ENCODE measurements at regions not wholly inside any gene's neighbourhood (a gene's known extent, or its start where the extent isn't known, plus 50 kb on each side); places are given as distances from the start of the nearest gene placed in this dataset.

GRCh38 chr1:96515430-96515829 is 206.2 kb upstream of the PTBP2 start:
- no peak for DNase-seq (ENCODE audit: low read depth in 1 of 2, low spot score in 1 of 2)
- no peak overlapping the region for H3K27ac ChIP-seq (replicated peaks)
- no peak overlapping the region for H3K4me3 ChIP-seq (replicated peaks; ENCODE audit: insufficient read depth, low read length)
- no peak for TF ChIP-seq POLR2AphosphoS5 (IDR thresholded peaks at IDR 0.05; ENCODE audit: low read depth)
- TF ChIP-seq GABPA (IDR thresholded peaks at IDR 0.05; ENCODE audit: low read depth) = no peak
- TF ChIP-seq CTCF (IDR thresholded peaks at IDR 0.05; ENCODE audit: insufficient read depth, low read length) = no peak
- no peak for TF ChIP-seq SPI1 (IDR thresholded peaks at IDR 0.05; ENCODE audit: borderline replicate concordance, low read depth)
- no peak for TF ChIP-seq REST (IDR thresholded peaks at IDR 0.05; ENCODE audit: insufficient replicate concordance, low read depth)
- H3K27me3 ChIP-seq (ENCODE audit: insufficient read depth, poor library complexity, severe bottlenecking) = no peaks in the 10 kb centered on the region

GRCh38 chr1:96515925-96516324 is 205.7 kb upstream of the PTBP2 start:
- no peaks in the 10 kb centered on the region for H3K27me3 ChIP-seq (ENCODE audit: insufficient read depth, poor library complexity, severe bottlenecking)
- H3K4me3 ChIP-seq (replicated peaks; ENCODE audit: insufficient read depth, low read length) = no peak overlapping the region
- no peak for DNase-seq (ENCODE audit: low read depth in 1 of 2, low spot score in 1 of 2)
- H3K27ac ChIP-seq (replicated peaks) = no peak overlapping the region
- TF ChIP-seq REST (IDR thresholded peaks at IDR 0.05; ENCODE audit: insufficient replicate concordance, low read depth) (no peak), CTCF (IDR thresholded peaks at IDR 0.05; ENCODE audit: insufficient read depth, low read length) (no peak), GABPA (IDR thresholded peaks at IDR 0.05; ENCODE audit: low read depth) (no peak), POLR2AphosphoS5 (IDR thresholded peaks at IDR 0.05; ENCODE audit: low read depth) (no peak), SPI1 (IDR thresholded peaks at IDR 0.05; ENCODE audit: borderline replicate concordance, low read depth) (no peak)

GRCh38 chr1:96519851-96520578 is 201.6 kb upstream of the PTBP2 start:
- TF ChIP-seq CTCF (IDR thresholded peaks at IDR 0.05; ENCODE audit: insufficient read depth, low read length) (no peak), POLR2AphosphoS5 (IDR thresholded peaks at IDR 0.05; ENCODE audit: low read depth) (no peak), REST (IDR thresholded peaks at IDR 0.05; ENCODE audit: insufficient replicate concordance, low read depth) (no peak), SPI1 (IDR thresholded peaks at IDR 0.05; ENCODE audit: borderline replicate concordance, low read depth) (no peak; the same call in 1 of the 2 replicates), GABPA (IDR thresholded peaks at IDR 0.05; ENCODE audit: low read depth) (no peak)
- no peak for DNase-seq (ENCODE audit: low read depth in 1 of 2, low spot score in 1 of 2)
- Histone ChIP-seq H3K4me3 (replicated peaks; ENCODE audit: insufficient read depth, low read length) (no peak overlapping the region), H3K27ac (replicated peaks) (no peak overlapping the region), H3K27me3 (ENCODE audit: insufficient read depth, poor library complexity, severe bottlenecking) (no peaks in the 10 kb centered on the region)
